SK-N-SH (cell line): ENCODE measurements at regions not wholly inside any gene's neighbourhood (a gene's known extent, or its start where the extent isn't known, plus 50 kb on each side); places are given as distances from the start of the nearest gene placed in this dataset.

Experiments
- CTCF ChIA-PET: fragments of 300-600, 350-600 bp; formaldehyde crosslinking; extraction: SDS; loops from one replicate; lab custom pipeline; 2021; lab: Yijun Ruan, JAX
- POLR2A ChIA-PET: fragments of 350-600 bp; sonication (Branson Sonifier 250); formaldehyde crosslinking; extraction: SDS; loops from one replicate; lab custom pipeline; 2020; ENCODE audit warnings: antibody characterized with exemption, inconsistent platforms; lab: Yijun Ruan, JAX
- DNase-seq: peaks from one replicate; pipeline ENCODE4 v3.0.0; 2012
- H2AFZ ChIP-seq: fragments of 200-600 bp; sonication (generic); 2 replicates; pipeline ENCODE4 v1.8.1; 2016; ENCODE audit warnings: antibody characterized with exemption, mild to moderate bottlenecking, low read depth
- H3F3A ChIP-seq: fragments of 200-600 bp; sonication (generic); replicated peaks from 2 replicates; pipeline ENCODE3; 2016; ENCODE audit warnings: antibody characterized with exemption, mild to moderate bottlenecking; ENCODE audit not compliant: insufficient read depth
- H3K27ac ChIP-seq, 2 experiments: fragments of 200-500 bp in 1 of 2; fragments of 200-600 bp in 1 of 2; sonication (Bioruptor generic) in 1 of 2; sonication (generic), shearing (Covaris generic) in 1 of 2; 2 replicates each; pipeline versions ENCODE4 v1.5.1 to v1.6.1; 2014 to 2016; ENCODE audit warnings: low read depth in 2 of 2, inconsistent platforms in 1 of 2, low read length in 1 of 2, mild to moderate bottlenecking in 1 of 2, mixed read lengths in 1 of 2
- H3K27me3 ChIP-seq: fragments of 200-600 bp; sonication (generic), shearing (Covaris generic); 2 replicates; pipeline ENCODE4 v1.6.1; 2016; ENCODE audit warnings: mixed run types; ENCODE audit not compliant: insufficient read depth
- H3K36me3 ChIP-seq, 2 experiments: fragments of 200-500 bp in 1 of 2; fragments of 200-600 bp in 1 of 2; sonication (Bioruptor generic) in 1 of 2; sonication (generic) in 1 of 2; replicated peaks in 1 of 2; 2 replicates each; pipeline versions ENCODE3 to v1.5.1; 2014 to 2016; ENCODE audit warnings: low read length in 1 of 2, mild to moderate bottlenecking in 1 of 2; ENCODE audit not compliant: insufficient read depth in 2 of 2, control insufficient read depth in 1 of 2
- H3K4me1 ChIP-seq, 2 experiments: fragments of 200-500 bp in 1 of 2; fragments of 200-600 bp in 1 of 2; sonication (Bioruptor generic) in 1 of 2; sonication (generic), shearing (Covaris generic) in 1 of 2; 2 replicates each; pipeline versions ENCODE4 v1.5.1 to v1.6.1; 2014 to 2016; ENCODE audit warnings: low read depth in 1 of 2, low read length in 1 of 2, mixed run types in 1 of 2; ENCODE audit not compliant: insufficient read depth in 2 of 2, control insufficient read depth in 1 of 2
- H3K4me2 ChIP-seq: fragments of 200-600 bp; sonication (generic), shearing (Covaris generic); 2 replicates; pipeline ENCODE4 v1.6.1; 2017; ENCODE audit warnings: mixed run types
- H3K4me3 ChIP-seq, 2 experiments: fragments of 200-500 bp in 1 of 2; fragments of 200-600 bp in 1 of 2; sonication (Bioruptor generic) in 1 of 2; sonication (generic), shearing (Covaris generic) in 1 of 2; 2 replicates each; pipeline versions ENCODE4 v1.5.1 to v1.8.1; 2014 to 2016; ENCODE audit warnings: low read depth in 2 of 2, inconsistent platforms in 1 of 2, low read length in 1 of 2, mild to moderate bottlenecking in 1 of 2, mixed read lengths in 1 of 2, moderate library complexity in 1 of 2
- H3K79me2 ChIP-seq: fragments of 200-600 bp; sonication (generic); 2 replicates; pipeline ENCODE4 v1.8.1; 2017; ENCODE audit warnings: mild to moderate bottlenecking; ENCODE audit not compliant: insufficient read depth
- H3K9ac ChIP-seq: fragments of 200-600 bp; sonication (generic); 2 replicates; pipeline ENCODE4 v1.6.1; 2017; ENCODE audit warnings: mixed run types
- H3K9me2 ChIP-seq: fragments of 200-600 bp; sonication (generic); 2 replicates; pipeline ENCODE4 v1.6.1; 2017; ENCODE audit warnings: mixed run types
- H3K9me3 ChIP-seq: fragments of 200-600 bp; sonication (generic); 2 replicates; pipeline ENCODE4 v1.6.1; 2017; ENCODE audit warnings: mixed run types, mild to moderate bottlenecking, moderate library complexity
- H4K20me1 ChIP-seq: fragments of 200-600 bp; sonication (generic); 2 replicates; pipeline ENCODE4 v1.6.1; 2017; ENCODE audit warnings: mild to moderate bottlenecking, mixed run types; ENCODE audit not compliant: insufficient read depth
- CHD2 ChIP-seq: fragments of 150-350 bp; IDR thresholded peaks from 2 replicates; pipeline ENCODE4 v1.6.1; 2018; ENCODE audit warnings: low read length; ENCODE audit not compliant: partially characterized antibody
- CTCF ChIP-seq: fragments of 200-600 bp; sonication (generic); IDR thresholded peaks from 2 replicates; pipeline ENCODE4 v1.6.1; 2017; ENCODE audit warnings: antibody characterized with exemption, mild to moderate bottlenecking, moderate library complexity
- ELF1 ChIP-seq: IDR thresholded peaks from 2 replicates; pipeline ENCODE4 v1.4.0; 2012
- EP300 ChIP-seq, 2 experiments: IDR thresholded peaks; 2 replicates each; pipeline versions ENCODE4 v1.4.0 to v1.6.1; 2012; ENCODE audit warnings: borderline replicate concordance in 1 of 2, low read depth in 1 of 2, low read length in 1 of 2
- EZH2phosphoT487 ChIP-seq: fragments of 200-600 bp; sonication (generic); IDR thresholded peaks from 2 replicates; pipeline ENCODE4 v1.6.1; 2017; ENCODE audit warnings: low read depth, mixed run types, mild to moderate bottlenecking, antibody characterized with exemption, moderate library complexity, borderline replicate concordance
- FOXJ3 ChIP-seq: sonication (generic); formaldehyde crosslinking; IDR thresholded peaks from 2 replicates; pipeline ENCODE4 v1.5.1; 2020; ENCODE audit warnings: mild to moderate bottlenecking, missing genetic modification reagents
- GABPA ChIP-seq: IDR thresholded peaks from 2 replicates; pipeline ENCODE4 v1.4.0; 2012; ENCODE audit warnings: low read depth, mild to moderate bottlenecking
- GATA2 ChIP-seq: sonication (generic); formaldehyde crosslinking; IDR thresholded peaks from 2 replicates; pipeline ENCODE4 v1.5.0; 2020; ENCODE audit warnings: mild to moderate bottlenecking, missing genetic modification reagents
- JUND ChIP-seq: IDR thresholded peaks from 2 replicates; pipeline ENCODE4 v1.4.0; 2012
- NRF1 ChIP-seq: IDR thresholded peaks from 2 replicates; pipeline ENCODE4 v1.6.1; 2012; ENCODE audit warnings: low read depth, mild to moderate bottlenecking, low read length
- PBX3 ChIP-seq: IDR thresholded peaks from 2 replicates; pipeline ENCODE4; 2012
- POLR2AphosphoS5 ChIP-seq: IDR thresholded peaks from 2 replicates; pipeline ENCODE4 v1.6.1; 2012; ENCODE audit warnings: low read depth, low read length
- RCOR1 ChIP-seq: fragments of 150-350 bp; IDR thresholded peaks from 2 replicates; pipeline ENCODE4 v1.6.1; 2017; ENCODE audit warnings: antibody characterized with exemption, low read length
- REST ChIP-seq: IDR thresholded peaks from 2 replicates; pipeline ENCODE4 v1.6.1; 2012; ENCODE audit warnings: mild to moderate bottlenecking, low read depth, low read length, moderate library complexity
- RFX5 ChIP-seq: IDR thresholded peaks from 2 replicates; pipeline ENCODE4 v1.6.1; 2012; ENCODE audit warnings: mild to moderate bottlenecking, improper control_type of control experiment, low read length
- RXRA ChIP-seq: IDR thresholded peaks from 2 replicates; pipeline ENCODE4 v1.4.0; 2012; ENCODE audit warnings: low read depth, mild to moderate bottlenecking, borderline replicate concordance
- SMC3 ChIP-seq: IDR thresholded peaks from 2 replicates; pipeline ENCODE4 v1.6.1; 2012; ENCODE audit warnings: low read depth, low read length, improper control_type of control experiment
- TAF1 ChIP-seq: IDR thresholded peaks from 2 replicates; pipeline ENCODE4 v1.6.1; 2012; ENCODE audit warnings: low read depth, mild to moderate bottlenecking, low read length, moderate library complexity, borderline replicate concordance
- TCF12 ChIP-seq: IDR thresholded peaks from 2 replicates; pipeline ENCODE4 v1.4.0; 2012
- TEAD4 ChIP-seq: IDR thresholded peaks from 2 replicates; pipeline ENCODE4 v1.4.0; 2012; ENCODE audit warnings: mild to moderate bottlenecking, borderline replicate concordance; ENCODE audit not compliant: insufficient read depth
- USF1 ChIP-seq: IDR thresholded peaks from 2 replicates; pipeline ENCODE4 v1.4.0; 2012; ENCODE audit warnings: low read depth, borderline replicate concordance
- USF2 ChIP-seq: fragments of 150-350 bp; IDR thresholded peaks from 2 replicates; pipeline ENCODE4 v1.6.1; 2017; ENCODE audit warnings: antibody characterized with exemption, low read length, low read depth, borderline replicate concordance
- YY1 ChIP-seq: IDR thresholded peaks from 2 replicates; pipeline ENCODE4 v1.4.0; 2012; ENCODE audit warnings: low read depth, mild to moderate bottlenecking
- WGBS: methylation state at CpG from one replicate; pipeline ENCODE4 v1.1.6; 2017; ENCODE audit warnings: low lambda C conversion rate; 5-methylcytosine and 5-hydroxymethylcytosine counted together

GRCh38 chr14:87088588-87088987, 904.4 kb downstream of the GALC start:
- no peak for DNase-seq
- TF ChIP-seq POLR2AphosphoS5 (no peak), JUND (no peak), RXRA (no peak), PBX3 (no peak), RFX5 (no peak), EZH2phosphoT487 (no peak), RCOR1 (no peak), NRF1 (no peak), ELF1 (no peak), GATA2 (no peak), TAF1 (no peak), EP300 (IDR thresholded peaks at IDR 0.05; ENCODE audit: borderline replicate concordance in 1 of 2, low read depth in 1 of 2, low read length in 1 of 2) (no peak), TCF12 (no peak), GABPA (no peak), YY1 (no peak)
- H4K20me1 ChIP-seq: no peaks in the 10 kb centered on the region
- H2AFZ ChIP-seq: no peak overlapping the region
- no peaks in the 10 kb centered on the region for H3K79me2 ChIP-seq
- H3K4me3 ChIP-seq: no peak overlapping the region
- no peaks in the 10 kb centered on the region for H3K9me3 ChIP-seq
- POLR2A ChIA-PET: no interaction called here
- H3K4me2 ChIP-seq: no peak overlapping the region
- H3F3A ChIP-seq: no peaks in the 10 kb centered on the region
- 1% methylated on average over 3 of the region's 3 CpGs for WGBS
- no peak overlapping the region for H3K27ac ChIP-seq
- H3K4me1 ChIP-seq: no peaks in the 10 kb centered on the region
- no peaks in the 10 kb centered on the region for H3K27me3 ChIP-seq
- CTCF ChIA-PET: interaction anchor here (1.4 kb wide), 1 partner anchor 20 kb away, joined by 3 read pairs; no protein-coding TSS in a partner anchor
- H3K36me3 ChIP-seq: no peaks in the 10 kb centered on the region
- H3K9ac ChIP-seq: no peak overlapping the region
- no peaks in the 10 kb centered on the region for H3K9me2 ChIP-seq

GRCh38 chr14:87087881-87088280, 905.1 kb downstream of the GALC start:
- H3K79me2 ChIP-seq: no peaks in the 10 kb centered on the region
- H3F3A ChIP-seq: no peaks in the 10 kb centered on the region
- 0% methylated on average over 1 of the region's 1 CpG for WGBS
- H3K9ac ChIP-seq: no peak overlapping the region
- H3K4me3 ChIP-seq: no peak overlapping the region
- no peaks in the 10 kb centered on the region for H3K4me1 ChIP-seq
- H3K27ac ChIP-seq: no peak overlapping the region
- H2AFZ ChIP-seq: no peak overlapping the region
- no peaks in the 10 kb centered on the region for H4K20me1 ChIP-seq
- no peak for DNase-seq
- no peaks in the 10 kb centered on the region for H3K9me3 ChIP-seq
- POLR2A ChIA-PET: no interaction called here
- no peaks in the 10 kb centered on the region for H3K27me3 ChIP-seq
- CTCF ChIA-PET: interaction anchor here (1.4 kb wide), 1 partner anchor 19 kb away, joined by 3 read pairs; no protein-coding TSS in a partner anchor
- H3K36me3 ChIP-seq: no peaks in the 10 kb centered on the region
- H3K9me2 ChIP-seq: no peaks in the 10 kb centered on the region
- H3K4me2 ChIP-seq: no peak overlapping the region
- TF ChIP-seq CTCF (no peak), JUND (no peak), FOXJ3 (CRISPR knock-in tag) (no peak), RFX5 (no peak), USF2 (no peak), NRF1 (no peak), USF1 (no peak), SMC3 (no peak), REST (no peak), CHD2 (no peak), GABPA (no peak), TEAD4 (no peak)
